Dedifferentiated amniotic fluid mesenchymal stem cell (primary cell): ENCODE measurements at regions not wholly inside any gene's neighbourhood (a gene's known extent, or its start where the extent isn't known, plus 50 kb on each side); places are given as distances from the start of the nearest gene placed in this dataset.
"Not testable (repeated sequence)": the region's sequence is repeated elsewhere in the genome, so short reads cannot be mapped to it uniquely, and the experiment has no call there.

ENCODE experiments used
- DNase-seq: peaks from one replicate; pipeline ENCODE4 v3.0.0-alpha.2; 2016; ENCODE audit errors: extremely low spot score

- DNase-seq: no peak
These were observed 353.3 kb upstream of the LRP1B start for GRCh38 chr2:142484111-142484510.

GRCh38 chr2:142483653-142484052 is 352.8 kb upstream of the LRP1B start:
- DNase-seq: no peak

GRCh38 chr2:142478206-142478605 is 347.4 kb upstream of the LRP1B start:
- no peak for DNase-seq

GRCh38 chr2:142472382-142472781 is 341.6 kb upstream of the LRP1B start:
- no peak for DNase-seq

- no peak for DNase-seq
These were observed 336.5 kb upstream of the LRP1B start for GRCh38 chr2:142467321-142467720.

- DNase-seq: no peak
These were observed 332.2 kb upstream of the LRP1B start for GRCh38 chr2:142463047-142463446.

- DNase-seq: no peak
These were observed 331.5 kb upstream of the LRP1B start for GRCh38 chr2:142462306-142462705.

GRCh38 chr2:142445551-142446072 is 314.8 kb upstream of the LRP1B start:
- DNase-seq: no peak

GRCh38 chr2:142445023-142445422 is 314.2 kb upstream of the LRP1B start:
- DNase-seq: no peak

GRCh38 chr2:142435847-142436246 is 305.0 kb upstream of the LRP1B start:
- DNase-seq: no peak

GRCh38 chr2:142426064-142426463 is 295.2 kb upstream of the LRP1B start:
- DNase-seq: no peak

GRCh38 chr2:142425551-142425950 is 294.7 kb upstream of the LRP1B start:
- DNase-seq: no peak

- no peak for DNase-seq
These were observed 292.8 kb upstream of the LRP1B start for GRCh38 chr2:142423603-142424002.

- no peak for DNase-seq
These were observed 292.0 kb upstream of the LRP1B start for GRCh38 chr2:142422769-142423168.

GRCh38 chr2:142422041-142422440 is 291.2 kb upstream of the LRP1B start:
- DNase-seq: no peak

- not testable (repeated sequence) for DNase-seq
These were observed 287.9 kb upstream of the LRP1B start for GRCh38 chr2:142418699-142419098.

GRCh38 chr2:142416996-142417395 is 286.2 kb upstream of the LRP1B start:
- DNase-seq: no peak

GRCh38 chr2:142415461-142415860 is 284.6 kb upstream of the LRP1B start:
- DNase-seq: no peak

- DNase-seq: no peak
These were observed 267.4 kb upstream of the LRP1B start for GRCh38 chr2:142398212-142398611.

- DNase-seq: no peak
These were observed 264.5 kb upstream of the LRP1B start for GRCh38 chr2:142395291-142395690.

- DNase-seq: no peak
These were observed 249.6 kb upstream of the LRP1B start for GRCh38 chr2:142380372-142380771.

- not testable (repeated sequence) for DNase-seq
These were observed 231.3 kb upstream of the LRP1B start for GRCh38 chr2:142362069-142362468.

GRCh38 chr2:142347751-142348150 is 216.9 kb upstream of the LRP1B start:
- no peak for DNase-seq

GRCh38 chr2:142339261-142339660 is 208.4 kb upstream of the LRP1B start:
- no peak for DNase-seq

GRCh38 chr2:142332196-142332595 is 201.4 kb upstream of the LRP1B start:
- no peak for DNase-seq
